Activated B cell treated with CpG ODN at 0.5 μM for 24 hours (primary cell): ENCODE measurements at regions not wholly inside any gene's neighbourhood (a gene's known extent, or its start where the extent isn't known, plus 50 kb on each side); places are given as distances from the start of the nearest gene placed in this dataset.
"Not testable (repeated sequence)": the region's sequence is repeated elsewhere in the genome, so short reads cannot be mapped to it uniquely, and the experiment has no call there.

Source experiments
- ATAC-seq: fragments of 200-7000 bp; cut with Tn5 transposase; one replicate; pipeline ENCODE4 v1.10.0; 2021; ENCODE audit warnings: low read depth, mild to moderate bottlenecking, moderate library complexity
- CTCF ChIA-PET: fragments of 350-600 bp; sonication (Branson Sonifier 250); formaldehyde crosslinking; loops from one replicate; lab custom pipeline; 2021; ENCODE audit warnings: antibody characterized with exemption; lab: Charles Lee
- POLR2A ChIA-PET: fragments of 350-600 bp; sonication (Branson Sonifier 250); formaldehyde crosslinking; loops from one replicate; lab custom pipeline; 2021; ENCODE audit warnings: antibody characterized with exemption; lab: Charles Lee
- DNase-seq: peaks from one replicate; pipeline ENCODE4 v3.0.0; 2022
- H3K27ac Mint-ChIP-seq: one replicate; pipeline ENCODE4 v1.8.0; 2020; ENCODE audit warnings: mixed read lengths
- H3K27me3 Mint-ChIP-seq: one replicate; pipeline ENCODE4 v1.8.0; 2021; ENCODE audit warnings: mixed read lengths
- H3K36me3 Mint-ChIP-seq: one replicate; pipeline ENCODE4 v1.8.0; 2021; ENCODE audit warnings: low read depth, mixed read lengths
- H3K4me1 Mint-ChIP-seq: one replicate; pipeline ENCODE4 v1.8.0; 2021; ENCODE audit warnings: mixed read lengths
- H3K4me3 Mint-ChIP-seq: one replicate; pipeline ENCODE4 v1.8.0; 2020; ENCODE audit warnings: mild to moderate bottlenecking, mixed read lengths
- H3K9me3 Mint-ChIP-seq: one replicate; pipeline ENCODE4 v1.8.0; 2020; ENCODE audit warnings: mixed read lengths
- intact Hi-C: fragments of 100-400 bp; cut with micrococcal nuclease; formaldehyde crosslinking; loops from one replicate; pipeline ENCODE4 v1.15.1; 2024
- TF ChIP-seq, protein P1 (sequence below): fragments of 200-600 bp; IDR thresholded peaks from one replicate; pipeline ENCODE4 v1.8.0; 2022; ENCODE audit warnings: antibody characterized with exemption, mild to moderate bottlenecking

DNA sequence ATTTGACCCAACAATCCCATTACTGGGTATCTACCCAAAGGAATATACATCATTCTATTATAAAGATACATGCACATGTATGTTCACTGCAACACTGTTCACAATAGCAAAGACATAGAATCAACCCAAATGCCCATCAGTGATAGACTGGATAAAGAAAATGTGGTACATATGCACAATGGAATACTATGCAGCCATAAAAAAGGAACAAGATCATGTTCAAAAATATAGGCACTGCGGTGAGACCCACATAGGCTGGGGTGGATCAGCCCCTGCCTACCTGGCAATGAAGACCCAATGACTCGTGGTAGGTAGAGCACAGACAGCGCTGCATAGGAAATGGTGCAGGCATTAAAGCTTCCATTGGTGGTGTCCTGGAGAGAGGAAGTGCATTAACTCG, 88.6 kb upstream of the NFIL3 start:
- H3K36me3 Mint-ChIP-seq, CTCF ChIA-PET, H3K27ac Mint-ChIP-seq, DNase-seq, POLR2A ChIA-PET, ATAC-seq, H3K27me3 Mint-ChIP-seq, H3K4me1 Mint-ChIP-seq, intact Hi-C loops, H3K4me3 Mint-ChIP-seq, H3K9me3 Mint-ChIP-seq: not testable (repeated sequence)

DNA sequence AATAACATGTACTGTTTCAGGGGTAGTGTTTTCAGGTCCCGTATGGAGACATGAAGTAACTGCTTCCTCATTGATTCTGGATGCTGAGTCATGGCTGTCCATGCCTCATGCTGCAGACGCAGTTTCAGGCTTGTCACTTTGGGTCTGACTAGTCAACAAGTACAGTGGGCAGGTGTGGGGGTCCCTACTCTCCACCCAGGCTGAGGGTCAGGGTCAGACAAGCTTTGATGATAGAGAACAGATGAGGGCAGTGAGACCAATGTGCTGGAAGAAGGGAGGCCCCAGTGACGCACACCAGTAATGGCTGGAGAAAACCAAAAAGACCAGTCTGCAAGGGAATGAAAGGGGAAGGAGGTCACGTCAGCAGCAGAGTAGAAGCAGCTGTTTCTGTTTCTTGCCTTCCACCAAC, 80.0 kb upstream of the NFIL3 start:
- ChIA-PET POLR2A (no interaction called here), CTCF (no interaction called here)
- peaks cover 4% of the 10 kb centered on the region for H3K27me3 Mint-ChIP-seq
- DNase-seq (no peak), ATAC-seq (no peak)
- H3K4me3 Mint-ChIP-seq: no peak overlapping the region
- intact Hi-C loops: no loop called here
- H3K4me1 Mint-ChIP-seq: no peaks in the 10 kb centered on the region
- TF ChIP-seq, protein P1, sequence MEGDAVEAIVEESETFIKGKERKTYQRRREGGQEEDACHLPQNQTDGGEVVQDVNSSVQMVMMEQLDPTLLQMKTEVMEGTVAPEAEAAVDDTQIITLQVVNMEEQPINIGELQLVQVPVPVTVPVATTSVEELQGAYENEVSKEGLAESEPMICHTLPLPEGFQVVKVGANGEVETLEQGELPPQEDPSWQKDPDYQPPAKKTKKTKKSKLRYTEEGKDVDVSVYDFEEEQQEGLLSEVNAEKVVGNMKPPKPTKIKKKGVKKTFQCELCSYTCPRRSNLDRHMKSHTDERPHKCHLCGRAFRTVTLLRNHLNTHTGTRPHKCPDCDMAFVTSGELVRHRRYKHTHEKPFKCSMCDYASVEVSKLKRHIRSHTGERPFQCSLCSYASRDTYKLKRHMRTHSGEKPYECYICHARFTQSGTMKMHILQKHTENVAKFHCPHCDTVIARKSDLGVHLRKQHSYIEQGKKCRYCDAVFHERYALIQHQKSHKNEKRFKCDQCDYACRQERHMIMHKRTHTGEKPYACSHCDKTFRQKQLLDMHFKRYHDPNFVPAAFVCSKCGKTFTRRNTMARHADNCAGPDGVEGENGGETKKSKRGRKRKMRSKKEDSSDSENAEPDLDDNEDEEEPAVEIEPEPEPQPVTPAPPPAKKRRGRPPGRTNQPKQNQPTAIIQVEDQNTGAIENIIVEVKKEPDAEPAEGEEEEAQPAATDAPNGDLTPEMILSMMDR: no peak
- H3K36me3 Mint-ChIP-seq: no peaks in the 10 kb centered on the region
- H3K9me3 Mint-ChIP-seq: no peaks in the 10 kb centered on the region
- H3K27ac Mint-ChIP-seq: no peak overlapping the region

DNA sequence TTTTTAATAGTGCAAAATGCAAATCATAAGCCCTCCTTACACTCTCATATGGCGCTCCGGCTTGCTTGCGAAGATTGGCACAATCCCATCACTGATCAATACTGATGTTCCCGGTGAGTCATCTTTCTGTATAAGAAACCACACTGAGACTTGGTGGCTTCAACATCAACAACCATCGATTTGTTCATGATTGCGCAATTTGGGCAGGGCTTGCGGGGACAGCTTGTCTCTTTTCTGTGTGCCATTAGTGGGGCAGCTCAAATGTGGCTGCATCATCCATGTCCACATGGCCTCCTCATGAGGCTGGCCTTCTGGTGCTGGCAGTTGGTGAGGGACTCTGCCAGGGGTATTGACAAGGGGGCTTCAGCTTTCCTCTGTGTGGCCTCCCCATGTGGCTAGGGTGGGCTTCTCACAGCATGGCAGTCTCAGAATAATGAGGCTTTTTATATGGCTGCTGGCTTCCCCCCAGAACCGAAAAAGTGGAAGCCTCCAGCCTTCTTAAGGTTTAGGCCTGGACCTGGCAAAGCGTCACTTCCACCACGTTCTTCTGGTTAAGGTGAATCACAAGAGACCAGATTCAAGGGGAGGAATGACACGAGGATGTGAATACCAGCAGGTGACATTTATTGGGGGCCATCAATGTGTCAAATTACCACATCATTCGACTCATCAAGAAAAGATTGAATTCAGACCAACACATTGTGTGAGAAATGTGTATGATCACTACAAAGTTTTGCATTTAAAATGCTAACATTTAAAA, 79.5 kb upstream of the NFIL3 start:
- TF ChIP-seq, protein P1: no peak
- no peaks in the 10 kb centered on the region for H3K4me1 Mint-ChIP-seq
- no peaks in the 10 kb centered on the region for H3K9me3 Mint-ChIP-seq
- ChIA-PET POLR2A (no interaction called here), CTCF (no interaction called here)
- peaks cover 4% of the 10 kb centered on the region for H3K27me3 Mint-ChIP-seq
- DNase-seq (no peak), ATAC-seq (no peak)
- H3K4me3 Mint-ChIP-seq: no peak overlapping the region
- intact Hi-C loops: no loop called here
- no peak overlapping the region for H3K27ac Mint-ChIP-seq
- no peaks in the 10 kb centered on the region for H3K36me3 Mint-ChIP-seq

DNA sequence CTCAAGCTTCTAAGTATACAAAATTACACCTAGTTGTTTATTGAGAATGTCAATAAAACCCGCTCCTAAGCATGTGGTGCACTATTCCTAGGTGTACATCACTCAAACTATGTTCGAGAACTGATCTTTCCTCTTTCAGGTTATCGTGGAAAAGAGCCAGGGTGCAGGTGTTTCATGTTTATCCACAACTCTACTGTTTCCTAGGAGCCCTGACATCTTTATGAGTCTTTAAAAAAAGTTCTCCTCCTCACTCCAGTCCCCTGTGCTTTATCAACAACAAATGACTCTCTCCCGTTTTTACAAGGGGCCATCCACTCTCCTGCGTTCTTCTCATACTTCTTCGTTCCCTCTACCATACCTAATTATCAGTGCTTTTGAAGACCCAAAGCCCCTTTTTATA, 78.8 kb upstream of the NFIL3 start:
- peaks cover 8% of the 10 kb centered on the region for H3K27me3 Mint-ChIP-seq
- DNase-seq (no peak), ATAC-seq (no peak)
- no peak overlapping the region for H3K27ac Mint-ChIP-seq
- H3K36me3 Mint-ChIP-seq: no peaks in the 10 kb centered on the region
- POLR2A ChIA-PET: no interaction called here
- TF ChIP-seq, protein P1: no peak
- H3K4me1 Mint-ChIP-seq: no peaks in the 10 kb centered on the region
- H3K4me3 Mint-ChIP-seq: no peak overlapping the region
- CTCF ChIA-PET: no interaction called here
- intact Hi-C loops: no loop called here
- no peaks in the 10 kb centered on the region for H3K9me3 Mint-ChIP-seq

DNA sequence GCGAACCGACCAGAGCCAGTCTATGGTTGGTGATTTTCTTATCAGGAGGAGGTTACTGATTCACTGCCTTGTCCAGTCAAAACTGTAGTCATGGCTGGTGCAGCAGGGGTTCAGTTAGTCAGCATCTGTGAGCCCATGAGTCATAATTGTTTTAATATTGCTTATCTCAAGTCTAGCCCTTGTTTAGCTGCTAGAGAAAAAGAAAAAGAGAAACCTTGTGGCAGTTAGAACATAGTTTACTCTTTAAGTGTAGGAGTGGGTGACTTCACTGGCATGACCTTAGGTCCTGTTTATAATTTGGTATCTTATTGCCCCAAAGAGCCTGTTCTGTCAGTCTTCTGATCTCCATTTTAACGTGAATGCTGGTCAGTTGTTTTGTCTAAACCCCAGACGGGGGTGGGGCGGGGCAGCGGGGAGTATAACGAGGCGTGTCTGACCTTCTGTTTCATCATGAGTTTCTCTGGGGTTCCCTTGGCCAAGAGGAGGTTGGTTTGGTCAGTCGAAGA, 76.9 kb upstream of the NFIL3 start:
- Mint-ChIP-seq H3K36me3 (no peaks in the 10 kb centered on the region), H3K4me3 (no peak overlapping the region), H3K4me1 (no peaks in the 10 kb centered on the region), H3K27ac (no peak overlapping the region), H3K9me3 (no peaks in the 10 kb centered on the region), H3K27me3 (peaks cover 10% of the 10 kb centered on the region)
- POLR2A ChIA-PET: no interaction called here
- TF ChIP-seq, protein P1: no peak
- ATAC-seq (no peak), DNase-seq (no peak)
- CTCF ChIA-PET: no interaction called here
- intact Hi-C loops: no loop called here
